GM21390 (cell line): ENCODE measurements at regions not wholly inside any gene's neighbourhood (a gene's known extent, or its start where the extent isn't known, plus 50 kb on each side); places are given as distances from the start of the nearest gene placed in this dataset.
"Not testable (repeated sequence)": the region's sequence is repeated elsewhere in the genome, so short reads cannot be mapped to it uniquely, and the experiment has no call there.

Source experiments
- ATAC-seq: cut with Tn5 transposase; IDR thresholded peaks from one replicate; pipeline ENCODE4 v1.9.1; 2021; ENCODE audit not compliant: unreplicated experiment

DNA sequence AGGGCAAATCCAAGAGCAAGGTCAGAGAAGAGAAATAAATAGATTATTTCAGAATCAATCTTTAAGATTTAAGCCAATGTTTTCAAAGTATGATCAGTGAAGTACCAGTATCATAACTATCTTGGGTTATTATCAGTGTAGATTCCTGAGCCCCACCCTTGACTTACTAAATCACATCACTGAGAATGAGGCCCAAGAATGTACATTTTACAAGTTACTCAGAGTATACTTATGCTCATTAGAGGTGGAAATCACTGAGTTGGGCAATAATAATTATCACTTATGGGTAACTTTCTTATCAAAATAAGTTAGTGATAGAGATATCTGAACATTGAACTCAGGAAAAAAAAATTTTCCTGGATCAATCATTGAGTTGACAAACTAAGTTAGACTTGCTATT, 121.6 kb upstream of the NOCT start:
- no peak for ATAC-seq

DNA sequence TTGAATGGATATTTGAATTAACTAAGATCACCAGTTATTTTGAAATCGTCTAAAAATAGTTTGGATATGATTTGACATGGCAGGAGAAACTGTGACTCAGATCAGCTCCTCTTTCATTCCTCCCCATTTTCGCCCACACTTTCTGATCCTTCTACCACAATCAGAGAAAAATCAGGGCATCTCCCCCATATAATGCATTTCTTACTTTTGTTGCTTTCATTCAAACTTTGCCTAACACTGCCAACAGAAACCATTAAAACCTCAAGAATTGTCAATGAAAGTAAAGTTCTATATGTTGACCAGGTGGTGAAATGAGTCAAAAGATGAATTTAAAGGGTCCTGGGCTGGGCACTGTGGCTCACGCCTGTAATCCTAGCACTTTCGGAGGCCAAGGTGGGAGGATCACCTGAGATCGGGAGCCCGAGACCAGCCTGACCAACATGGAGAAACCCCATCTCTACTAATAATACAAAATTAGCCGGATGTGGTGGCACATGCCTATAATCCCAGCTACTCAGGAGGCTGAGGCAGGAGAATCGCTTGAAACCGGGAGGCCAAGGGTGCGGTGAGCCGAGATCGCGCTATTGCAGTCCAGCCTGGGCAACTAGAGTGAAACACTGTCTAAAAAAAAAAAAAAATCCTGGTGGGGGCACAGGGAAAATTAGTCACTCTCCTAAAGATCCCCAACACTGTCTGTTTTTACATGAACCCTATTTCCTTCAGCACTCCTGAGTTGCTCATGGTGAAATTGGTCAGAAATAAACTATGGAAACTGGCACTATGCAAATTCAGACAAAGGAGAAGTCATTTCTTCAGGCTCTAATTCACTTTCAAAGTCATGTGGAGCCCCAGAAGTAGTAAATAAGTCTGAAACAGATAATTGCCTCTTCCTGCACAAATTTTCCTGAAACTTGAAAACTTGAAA, 122.8 kb upstream of the NOCT start:
- peak; percentile 61 for ATAC-seq

DNA sequence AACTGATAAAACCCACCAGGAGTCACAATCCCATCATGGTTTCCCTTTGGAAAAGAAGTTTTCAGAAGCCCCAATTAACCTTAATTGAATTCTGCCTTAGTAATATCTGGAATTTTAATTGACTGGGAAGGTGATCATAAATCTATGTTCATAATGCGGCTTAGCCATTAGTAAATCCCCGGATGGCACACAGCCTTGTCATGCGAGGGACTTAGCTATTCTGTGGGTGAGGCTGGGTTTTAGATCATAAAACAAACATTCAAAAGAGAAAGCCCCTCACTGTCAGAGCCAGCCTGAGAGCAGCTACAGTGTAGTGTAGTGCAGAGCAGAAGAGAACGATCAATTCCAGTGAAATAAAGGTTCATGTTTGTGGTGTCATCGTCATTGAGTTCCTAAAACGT, 124.0 kb upstream of the NOCT start:
- no peak for ATAC-seq

DNA sequence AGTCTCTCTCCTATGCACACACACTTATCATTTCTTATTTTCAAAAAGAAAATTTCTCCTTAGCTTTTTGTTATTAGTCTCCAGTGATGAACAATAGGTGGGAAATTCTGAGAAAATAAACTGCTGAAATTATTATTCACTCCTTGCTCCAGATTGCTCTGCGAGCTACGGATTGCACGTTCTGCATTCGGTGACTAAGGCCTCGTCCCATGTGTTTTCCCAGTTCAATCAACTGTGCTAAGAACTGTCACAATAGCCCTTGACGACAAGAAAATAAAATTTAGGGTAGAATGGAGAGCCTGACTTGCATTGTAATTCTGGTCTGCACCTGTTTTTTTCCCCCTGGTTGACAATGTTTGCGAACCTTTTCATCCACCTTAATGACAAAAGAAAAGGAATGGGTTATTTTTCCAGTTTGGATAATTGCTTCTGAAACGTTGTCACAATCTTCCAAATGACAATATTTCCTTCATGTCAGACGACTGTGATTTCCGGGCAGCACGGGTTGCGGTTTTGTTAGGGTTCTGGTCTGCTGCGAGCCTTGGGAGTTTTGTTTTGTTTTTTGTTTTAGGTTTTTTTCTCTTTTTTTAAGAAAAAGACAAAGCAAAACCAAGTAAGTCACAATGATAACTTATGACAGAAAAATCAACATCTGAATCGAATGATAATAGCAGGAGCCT, 124.5 kb upstream of the NOCT start:
- no peak for ATAC-seq

DNA sequence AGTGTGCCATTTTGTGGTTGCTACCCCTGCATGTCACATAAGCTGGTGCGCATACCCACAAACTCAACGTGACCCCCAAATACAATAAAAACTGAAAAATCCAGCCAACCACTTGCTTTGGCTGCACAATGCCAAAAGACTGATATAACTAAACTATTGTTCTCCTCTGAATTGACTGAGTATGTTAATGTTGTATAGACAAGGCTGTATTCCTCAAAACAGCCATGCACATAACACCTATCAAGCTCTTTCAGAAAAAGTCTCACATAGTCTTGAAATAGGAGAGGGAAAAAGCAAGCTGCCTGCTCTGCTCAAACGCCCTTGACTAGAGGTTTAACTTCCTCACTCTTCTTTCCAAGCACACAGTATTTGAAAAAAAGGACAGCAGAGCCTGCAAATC, 126.4 kb upstream of the NOCT start:
- no peak for ATAC-seq

DNA sequence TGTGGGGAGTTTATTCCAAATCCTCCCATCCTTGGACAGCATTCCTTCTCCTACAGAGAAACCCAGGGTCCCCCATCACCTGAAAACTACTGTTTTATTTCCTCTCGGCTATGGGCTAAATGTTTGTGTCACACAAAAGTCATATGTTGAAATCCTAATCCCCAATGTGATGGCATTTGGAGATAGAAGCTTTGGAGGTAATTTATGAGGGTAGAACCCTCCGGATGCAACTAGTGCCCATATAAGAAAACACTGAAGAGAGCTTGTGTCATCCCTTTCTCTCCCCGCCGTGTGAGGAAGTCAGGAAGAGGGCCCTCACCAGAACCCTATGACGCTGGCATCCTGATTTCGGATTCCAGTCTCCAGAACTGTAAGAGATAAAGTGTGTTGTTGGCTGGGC, 127.8 kb upstream of the NOCT start:
- ATAC-seq: no peak

DNA sequence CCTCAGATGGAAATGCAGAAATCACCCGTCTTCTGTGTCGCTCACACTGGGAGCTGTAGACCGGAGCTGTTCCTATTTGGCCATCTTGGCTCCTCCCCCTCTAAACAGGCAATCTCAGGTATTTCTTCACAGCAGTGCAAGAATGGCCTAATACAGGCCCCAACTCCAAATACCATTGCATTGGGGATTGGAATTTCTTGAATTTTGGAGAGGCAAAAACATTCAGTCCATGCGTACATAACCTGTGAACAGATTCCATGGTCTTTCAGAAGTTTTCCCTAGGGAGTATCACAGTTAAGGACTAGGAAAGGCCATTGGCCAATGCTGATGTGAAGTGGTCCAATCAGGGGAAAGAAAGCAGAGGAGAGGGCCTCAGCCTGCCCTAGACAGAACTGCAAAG, 128.2 kb upstream of the NOCT start:
- ATAC-seq: no peak

DNA sequence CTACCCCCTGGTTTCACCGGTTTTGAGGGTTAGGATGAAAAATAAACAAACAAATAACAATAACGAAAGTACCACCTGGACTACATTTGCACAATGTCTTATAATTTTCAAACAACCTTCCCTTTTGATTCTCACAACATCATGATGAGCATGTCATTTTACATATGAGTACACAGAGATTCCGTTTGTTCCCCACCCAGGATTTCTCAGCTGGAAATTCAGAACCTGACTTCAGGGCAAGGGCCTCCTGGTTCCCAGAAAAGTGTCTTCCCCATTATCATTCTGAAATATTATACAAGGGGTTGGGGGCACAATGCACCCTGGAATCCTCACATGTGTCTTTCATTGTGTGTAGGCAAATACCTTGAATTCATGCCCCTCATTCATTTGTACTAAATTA, 135.8 kb upstream of the NOCT start:
- no peak for ATAC-seq

DNA sequence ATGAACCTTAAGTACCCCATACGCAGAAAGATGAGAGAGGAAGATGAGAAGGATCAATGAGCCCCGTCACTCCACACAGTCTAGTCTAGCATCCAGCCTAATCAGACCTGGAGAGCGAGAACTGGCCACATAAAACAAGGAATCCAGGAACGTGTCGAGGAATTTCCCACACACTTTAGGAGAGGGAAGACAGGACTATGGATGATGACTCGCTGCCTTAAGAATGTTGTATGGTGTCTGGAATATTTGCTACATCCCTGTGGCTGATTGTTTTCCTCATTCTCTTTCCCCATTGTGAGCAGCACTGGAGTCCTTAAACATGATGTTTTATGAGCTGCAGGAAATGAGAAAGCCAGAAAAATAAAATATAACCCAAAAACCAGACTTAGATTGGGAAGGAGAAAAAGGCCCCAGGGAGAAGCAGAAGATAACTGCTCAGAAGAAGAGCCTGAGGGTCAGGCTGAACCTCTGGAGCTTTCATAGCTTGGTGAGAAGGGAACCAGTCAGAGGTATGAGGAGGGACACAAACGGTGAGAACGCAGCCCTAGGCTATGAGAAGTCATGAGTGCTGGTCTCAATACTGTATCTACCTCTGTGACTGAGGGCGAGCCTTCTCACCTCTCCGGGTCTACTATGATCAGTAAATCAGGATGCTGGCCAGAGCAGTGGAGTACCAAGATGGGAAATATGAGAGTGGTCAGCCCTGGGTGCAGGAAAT, 139.5 kb upstream of the NOCT start:
- ATAC-seq: no peak

DNA sequence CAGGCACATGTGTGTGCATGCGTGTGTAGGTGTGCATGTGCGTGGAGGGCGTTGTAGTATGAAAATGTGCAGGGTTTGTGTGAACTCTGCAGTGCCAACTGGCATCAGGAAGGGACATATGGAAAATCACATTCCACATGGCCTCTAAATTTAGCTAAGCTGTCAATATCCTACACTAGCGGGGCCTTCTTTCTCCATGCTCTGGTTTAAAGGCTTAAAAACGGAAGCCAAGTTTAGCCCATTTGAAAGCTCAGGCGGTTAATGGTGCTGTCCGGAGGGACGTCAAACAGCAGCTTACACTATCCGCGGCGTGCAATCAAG, 144.1 kb upstream of the NOCT start:
- no peak for ATAC-seq

DNA sequence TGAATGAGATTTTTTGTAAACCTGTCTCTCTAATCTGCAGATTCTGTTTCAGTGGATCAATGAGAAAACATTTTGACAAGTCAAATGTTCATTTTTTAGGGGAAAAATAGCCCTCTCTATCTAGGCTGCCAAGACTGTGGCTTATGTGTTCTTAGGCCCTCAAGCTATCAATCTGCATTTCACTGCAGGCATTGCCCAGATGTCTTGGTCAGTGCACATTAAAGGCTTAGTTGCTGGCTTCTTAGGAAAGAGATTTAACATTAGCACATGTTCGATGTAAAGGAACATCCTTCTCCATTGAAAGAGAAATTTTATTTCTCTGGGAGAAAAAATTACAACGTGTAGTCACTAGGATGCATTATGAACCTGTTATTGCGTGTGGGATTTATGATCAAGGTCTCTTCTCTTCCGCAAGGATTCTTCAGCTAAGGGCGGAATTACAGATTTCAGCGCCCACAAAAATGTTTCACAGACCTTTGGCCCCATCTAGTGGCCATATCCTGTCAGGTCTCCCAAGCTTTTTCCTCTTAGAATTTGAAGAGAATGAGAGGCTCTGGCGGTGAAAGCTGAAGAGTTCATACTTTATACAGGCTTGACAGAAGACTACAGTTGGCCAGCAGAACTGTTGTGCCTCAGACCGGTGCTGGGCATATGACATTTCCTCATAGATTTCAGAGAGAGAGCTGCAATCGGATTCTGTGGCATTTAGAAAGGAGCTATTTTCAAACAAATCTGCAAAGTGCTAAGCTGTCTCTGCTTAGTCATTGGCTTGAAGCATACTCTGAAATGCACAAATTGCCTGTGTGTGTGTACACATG, 144.6 kb upstream of the NOCT start:
- peak; percentile 90 for ATAC-seq

DNA sequence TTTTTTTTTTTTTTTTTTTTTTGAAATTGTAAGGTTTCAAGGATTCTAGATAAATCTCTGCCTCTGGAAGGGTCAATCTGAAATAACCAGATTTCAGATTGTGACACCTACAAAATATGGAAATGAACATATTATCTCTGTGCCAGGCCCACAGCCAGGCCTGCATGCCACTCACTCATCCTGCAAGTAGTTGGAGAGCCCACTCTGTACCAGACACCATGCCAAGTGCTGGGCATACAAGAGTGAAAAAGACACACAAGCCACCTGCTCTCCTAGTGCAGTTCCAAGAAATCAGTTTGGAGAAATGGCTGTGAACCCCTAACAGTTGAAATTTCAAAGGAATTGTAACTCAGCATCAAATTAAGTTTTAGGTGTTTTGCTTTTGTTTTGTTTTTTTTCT, 145.9 kb upstream of the NOCT start:
- no peak for ATAC-seq

DNA sequence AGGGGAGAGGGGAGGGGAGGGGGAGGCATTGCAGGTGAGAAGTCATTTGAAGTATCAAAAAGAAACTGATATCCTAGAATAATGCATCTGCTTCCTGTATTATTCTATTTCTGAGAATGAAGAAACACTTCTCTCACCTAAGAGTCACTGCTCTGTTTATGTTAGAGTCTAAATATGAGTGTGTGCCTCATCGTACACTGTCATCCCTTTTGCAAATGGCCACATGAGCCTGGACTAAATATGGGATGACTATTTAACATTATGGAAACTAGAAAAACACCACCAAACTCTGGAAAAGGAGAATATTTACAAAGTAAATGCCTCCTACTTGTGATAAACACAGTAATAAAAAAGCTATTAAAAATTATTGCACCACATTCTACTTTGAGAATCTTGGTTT, 146.4 kb upstream of the NOCT start:
- ATAC-seq: no peak

DNA sequence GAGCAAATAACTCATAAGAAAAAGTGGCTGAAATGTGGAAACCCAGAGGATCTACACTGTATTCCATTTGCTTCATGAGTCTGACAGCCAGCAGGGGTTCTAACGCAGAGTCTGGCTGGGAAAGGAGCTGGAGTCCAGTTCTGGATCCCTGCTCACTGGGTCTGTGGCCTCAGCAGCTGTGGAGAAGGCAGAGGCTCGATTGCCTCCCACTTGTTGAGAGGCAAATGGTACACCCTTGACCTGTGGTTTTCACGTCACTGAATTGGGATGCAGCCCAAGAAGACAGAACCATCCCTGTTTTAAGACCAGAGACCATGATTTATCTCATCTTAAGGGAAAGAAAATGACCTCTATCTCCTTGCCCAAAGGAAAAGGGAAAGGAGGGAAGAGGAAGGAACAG, 147.0 kb upstream of the NOCT start:
- no peak for ATAC-seq

DNA sequence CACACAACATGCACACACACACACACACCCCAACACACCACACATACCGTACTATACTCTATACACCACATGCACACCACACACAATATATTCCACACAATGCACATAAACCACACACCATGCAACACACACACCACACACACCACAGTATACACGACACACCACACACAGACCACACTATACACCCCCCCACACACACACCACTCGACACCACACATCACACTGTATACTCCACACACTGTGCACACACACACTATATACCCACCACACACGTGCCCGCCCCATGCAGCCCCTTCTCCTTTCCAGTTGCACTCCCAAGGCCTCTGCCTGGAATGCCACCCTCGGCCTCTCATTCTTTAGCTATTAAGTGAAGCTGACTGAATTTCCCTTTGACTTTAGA, 148.2 kb upstream of the NOCT start:
- ATAC-seq: no peak

DNA sequence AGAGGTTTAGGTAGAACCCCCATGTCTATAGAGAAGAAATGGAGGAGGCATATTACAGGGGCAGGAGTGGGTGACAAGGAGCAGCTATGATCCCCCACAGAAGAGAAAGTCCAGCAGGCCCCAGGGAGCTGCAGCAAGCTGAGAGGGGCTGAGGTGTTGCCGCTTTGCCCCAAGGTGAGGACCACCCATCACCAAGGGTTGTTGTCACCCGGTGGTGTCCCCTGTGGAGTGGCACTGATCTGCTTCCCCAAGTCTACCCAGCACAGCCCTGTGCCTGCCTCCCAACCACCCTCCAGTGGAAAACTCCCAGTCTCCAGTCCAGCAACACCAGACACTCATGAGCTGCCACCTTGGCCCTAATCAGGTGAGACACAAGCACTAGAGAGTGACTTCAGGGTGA, 149.3 kb upstream of the NOCT start:
- ATAC-seq: no peak

DNA sequence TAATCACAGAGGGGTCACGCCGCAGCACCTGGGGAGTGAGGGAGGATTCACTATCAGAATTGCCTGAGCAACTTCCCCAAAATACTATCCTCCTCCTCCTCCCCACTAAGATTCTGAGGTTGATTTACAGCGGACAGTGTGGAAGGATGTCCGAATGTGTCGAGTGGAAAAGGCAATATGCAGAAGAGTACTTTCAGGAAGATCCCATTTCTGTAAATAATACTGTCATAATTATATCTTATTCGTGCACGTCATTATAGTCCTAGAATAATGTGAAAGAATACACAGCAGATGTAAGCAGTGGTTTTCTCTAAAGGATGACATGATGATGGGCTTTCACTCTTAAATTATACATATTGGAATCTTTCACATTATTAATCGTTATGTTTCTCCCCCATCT, 149.8 kb upstream of the NOCT start:
- no peak for ATAC-seq

DNA sequence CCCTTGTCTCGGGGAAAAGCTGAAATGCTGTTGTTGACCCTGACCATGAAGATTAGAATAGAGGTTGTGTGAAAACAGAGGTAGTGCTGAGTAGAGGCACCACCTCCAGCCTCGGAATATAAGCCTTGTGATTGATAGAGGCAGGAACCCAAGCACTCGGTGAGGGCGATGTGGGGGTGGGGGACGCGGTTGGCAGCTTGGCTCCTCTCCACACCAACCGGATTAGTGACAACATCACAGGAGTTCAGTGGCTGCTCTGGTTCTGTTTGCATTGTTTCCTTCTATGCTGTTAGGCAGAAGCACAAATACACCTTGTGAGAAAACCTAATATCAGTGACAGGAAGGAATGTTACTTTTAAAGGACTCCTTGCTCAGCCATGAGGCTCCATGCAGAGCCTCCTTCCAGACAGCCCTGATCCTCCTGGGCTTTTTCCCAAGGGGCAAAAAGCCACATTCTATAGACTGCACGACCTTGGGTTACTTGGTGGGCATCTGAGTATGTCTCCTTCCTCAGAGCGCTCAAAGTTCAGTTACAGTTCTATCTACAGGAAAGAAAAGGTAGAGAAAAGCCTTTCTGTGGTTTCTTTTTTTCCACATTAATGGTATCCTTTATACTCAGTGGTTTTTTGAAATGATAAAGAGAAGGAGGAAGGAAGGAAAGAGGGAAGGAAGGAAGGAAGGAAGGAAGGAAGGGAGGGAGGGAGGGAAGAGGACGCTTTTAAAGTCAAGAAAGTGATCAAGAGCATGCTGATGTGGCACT, 150.4 kb upstream of the NOCT start:
- ATAC-seq: no peak

DNA sequence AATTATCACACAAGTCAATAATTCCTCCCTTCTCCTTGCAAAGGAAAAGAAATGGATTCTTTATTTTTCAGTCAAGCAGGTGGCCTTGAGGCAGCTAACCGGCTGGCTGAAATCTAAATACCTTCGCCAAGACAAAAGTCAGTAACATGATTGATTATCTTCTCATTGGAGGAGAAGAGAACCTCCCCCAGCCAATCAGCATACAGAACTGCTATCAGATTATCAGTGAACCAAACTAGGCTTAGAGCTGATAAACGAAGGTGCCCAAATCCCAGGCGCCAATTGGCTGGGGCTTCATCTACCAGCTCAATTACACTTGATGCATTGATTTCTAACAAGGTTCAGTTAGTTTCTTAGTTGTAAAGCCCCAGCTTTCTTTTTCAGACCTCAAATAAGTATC, 152.4 kb upstream of the NOCT start:
- ATAC-seq: no peak

DNA sequence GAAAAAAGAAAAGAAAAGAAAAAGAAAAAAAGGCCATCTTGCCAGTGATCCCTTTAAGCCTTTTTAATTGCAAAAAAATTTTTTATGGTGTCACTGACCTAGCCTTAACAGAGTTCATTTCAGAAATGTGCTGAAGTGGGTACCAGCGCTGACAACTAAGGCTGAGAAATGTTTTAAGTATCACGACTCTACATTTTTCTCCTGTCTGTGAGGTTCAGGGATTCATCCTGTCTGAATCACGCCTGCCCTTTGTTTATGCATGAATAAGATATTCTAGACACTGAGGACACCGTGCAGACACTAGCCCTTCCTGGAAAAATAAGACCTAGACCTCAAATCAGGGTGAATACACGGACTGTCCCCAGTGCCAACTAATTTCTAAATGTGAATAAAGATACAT, 154.4 kb upstream of the NOCT start:
- ATAC-seq: no peak

DNA sequence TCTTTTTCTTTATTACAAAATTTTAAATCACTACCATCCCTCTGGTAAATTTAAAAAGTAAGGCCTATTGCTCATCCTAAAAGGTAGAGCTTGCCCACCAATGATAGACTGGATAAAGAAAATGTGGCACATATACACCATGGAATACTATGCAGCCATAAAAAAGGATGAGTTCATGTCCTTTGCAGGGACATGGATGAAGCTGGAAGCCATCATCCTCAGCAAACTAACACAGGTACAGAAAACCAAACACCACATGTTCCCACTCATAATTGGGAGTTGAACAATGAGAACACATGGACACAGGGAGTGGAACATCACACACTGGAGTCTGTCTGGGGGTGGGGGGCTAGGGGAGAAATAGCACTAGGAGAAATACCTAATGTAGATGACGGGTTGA, 155.2 kb upstream of the NOCT start:
- not testable (repeated sequence) for ATAC-seq
